ENCODE measurements at regions not wholly inside any gene's neighbourhood (a gene's known extent, or its start where the extent isn't known, plus 50 kb on each side); places are given as distances from the start of the nearest gene placed in this dataset.

- Histone ChIP-seq H3K9ac (ENCODE audit: low read depth, low read length) (no peak overlapping the region), H3K4me3 (ENCODE audit: low read length) (no peak overlapping the region), H3K4me1 (ENCODE audit: insufficient read depth, low read length) (no peaks in the 10 kb centered on the region), H3K36me3 (ENCODE audit: insufficient read depth, low read depth, low read length) (no peaks in the 10 kb centered on the region), H3K27ac (ENCODE audit: low read length) (no peak overlapping the region), H3K9me3 (ENCODE audit: insufficient read depth, low read depth, low read length) (peaks cover 79% of the 10 kb centered on the region), H3K27me3 (ENCODE audit: insufficient read depth, low read length) (no peaks in the 10 kb centered on the region)
Measured at GRCh38 chr19:23461120-23461519, 65.8 kb upstream of the ZNF91 start.

DNA sequence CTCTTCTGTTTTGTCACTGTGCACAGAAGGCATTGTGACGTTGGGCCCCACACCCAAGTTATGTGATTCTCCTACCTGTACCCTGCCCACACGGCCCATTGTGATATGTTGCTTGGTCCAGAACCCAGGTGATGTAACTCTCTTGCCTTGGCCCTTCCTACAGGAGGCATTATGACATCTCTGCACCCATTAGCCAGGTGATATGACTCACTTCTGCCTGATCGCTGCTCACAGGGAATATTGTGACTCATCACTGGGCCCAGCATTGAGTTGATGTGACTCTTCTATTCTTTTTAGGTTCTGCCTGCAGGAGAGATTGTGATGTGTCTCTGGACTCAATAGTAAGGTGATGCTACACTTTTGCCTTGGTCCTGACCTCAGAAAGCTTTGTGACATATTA lies 65.4 kb upstream of the ZNF91 start:
- H3K27me3 ChIP-seq (ENCODE audit: insufficient read depth, low read length): no peaks in the 10 kb centered on the region
- peaks cover 77% of the 10 kb centered on the region for H3K9me3 ChIP-seq (ENCODE audit: insufficient read depth, low read depth, low read length)
- no peak overlapping the region for H3K27ac ChIP-seq (ENCODE audit: low read length)
- no peak overlapping the region for H3K4me3 ChIP-seq (ENCODE audit: low read length)
- H3K4me1 ChIP-seq (ENCODE audit: insufficient read depth, low read length): no peaks in the 10 kb centered on the region
- no peak overlapping the region for H3K9ac ChIP-seq (ENCODE audit: low read depth, low read length)
- H3K36me3 ChIP-seq (ENCODE audit: insufficient read depth, low read depth, low read length): no peaks in the 10 kb centered on the region

Measured in iPS-20b (cell line).